ENCODE measurements at regions not wholly inside any gene's neighbourhood (a gene's known extent, or its start where the extent isn't known, plus 50 kb on each side); places are given as distances from the start of the nearest gene placed in this dataset.

GRCh38 chr5:120255214-120255613, 208.9 kb upstream of the PRR16 start:
- Histone ChIP-seq H2AFZ (ENCODE audit: low read length) (no peak overlapping the region), H3K9me3 (ENCODE audit: control insufficient read depth, insufficient read depth, low read depth, low read length) (no peaks in the 10 kb centered on the region), H3K4me1 (ENCODE audit: control insufficient read depth, extremely low read depth, insufficient read depth, low read length) (no peaks in the 10 kb centered on the region), H3K27me3 (ENCODE audit: control insufficient read depth, insufficient read depth, low read length) (no peaks in the 10 kb centered on the region), H3K9ac (ENCODE audit: insufficient read depth, low read length) (no peak overlapping the region), H3K36me3 (ENCODE audit: control insufficient read depth, insufficient read depth, low read length) (no peaks in the 10 kb centered on the region), H3K79me2 (ENCODE audit: control insufficient read depth, insufficient read depth, low read length) (no peaks in the 10 kb centered on the region), H3K4me2 (ENCODE audit: extremely low read depth, insufficient read depth, low read length) (no peak overlapping the region), H3K4me3 (replicated peaks in 1 of 4; ENCODE audit: control extremely low read depth in 1 of 4, insufficient read depth in 1 of 4, low read depth in 3 of 4, low read length in 4 of 4) (no peak overlapping the region), H4K20me1 (ENCODE audit: control insufficient read depth, extremely low read depth, insufficient read depth, low read length) (no peaks in the 10 kb centered on the region), H3K27ac (ENCODE audit: insufficient read depth, low read length) (no peak overlapping the region)
- TF ChIP-seq, protein P1, sequence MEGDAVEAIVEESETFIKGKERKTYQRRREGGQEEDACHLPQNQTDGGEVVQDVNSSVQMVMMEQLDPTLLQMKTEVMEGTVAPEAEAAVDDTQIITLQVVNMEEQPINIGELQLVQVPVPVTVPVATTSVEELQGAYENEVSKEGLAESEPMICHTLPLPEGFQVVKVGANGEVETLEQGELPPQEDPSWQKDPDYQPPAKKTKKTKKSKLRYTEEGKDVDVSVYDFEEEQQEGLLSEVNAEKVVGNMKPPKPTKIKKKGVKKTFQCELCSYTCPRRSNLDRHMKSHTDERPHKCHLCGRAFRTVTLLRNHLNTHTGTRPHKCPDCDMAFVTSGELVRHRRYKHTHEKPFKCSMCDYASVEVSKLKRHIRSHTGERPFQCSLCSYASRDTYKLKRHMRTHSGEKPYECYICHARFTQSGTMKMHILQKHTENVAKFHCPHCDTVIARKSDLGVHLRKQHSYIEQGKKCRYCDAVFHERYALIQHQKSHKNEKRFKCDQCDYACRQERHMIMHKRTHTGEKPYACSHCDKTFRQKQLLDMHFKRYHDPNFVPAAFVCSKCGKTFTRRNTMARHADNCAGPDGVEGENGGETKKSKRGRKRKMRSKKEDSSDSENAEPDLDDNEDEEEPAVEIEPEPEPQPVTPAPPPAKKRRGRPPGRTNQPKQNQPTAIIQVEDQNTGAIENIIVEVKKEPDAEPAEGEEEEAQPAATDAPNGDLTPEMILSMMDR (conservative IDR thresholded peaks at IDR 0.05 in 1 of 2, IDR thresholded peaks at IDR 0.05 in 1 of 2; ENCODE audit: low read depth in 1 of 2, low read length in 2 of 2) = no peak
- peak in 1 of 2 donors; percentile 2 for DNase-seq (ENCODE audit: low read depth in 2 of 2)

DNA sequence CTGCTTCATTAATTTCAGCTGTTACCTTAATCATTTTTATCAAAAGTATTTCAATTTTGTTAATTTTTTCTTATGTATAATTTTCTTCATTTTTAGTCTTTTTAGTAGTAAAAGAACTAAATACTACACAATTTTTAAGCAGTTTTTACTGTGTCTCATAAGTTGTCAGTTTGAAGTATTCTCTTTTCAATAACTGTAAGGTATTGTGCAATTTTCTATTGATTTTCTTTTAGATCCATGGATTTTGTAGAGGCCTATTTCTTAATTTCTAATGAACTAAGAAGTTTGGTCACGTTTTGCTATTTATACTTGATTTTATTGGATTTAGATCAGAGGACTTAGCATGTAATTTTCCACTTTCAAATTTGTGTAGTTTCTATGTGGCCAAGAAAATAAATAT, 207.7 kb upstream of the PRR16 start:
- no peak for TF ChIP-seq EZH2 (IDR thresholded peaks at IDR 0.05; ENCODE audit: low read length, missing control alignments)
- TF ChIP-seq, protein P1 (conservative IDR thresholded peaks at IDR 0.05 in 1 of 2, IDR thresholded peaks at IDR 0.05 in 1 of 2; ENCODE audit: low read depth in 1 of 2, low read length in 2 of 2) = no peak
- no peaks in the 10 kb centered on the region for H3K79me2 ChIP-seq (ENCODE audit: control insufficient read depth, insufficient read depth, low read length)
- H3K27ac ChIP-seq (ENCODE audit: insufficient read depth, low read length) = no peak overlapping the region
- no peaks in the 10 kb centered on the region for H4K20me1 ChIP-seq (ENCODE audit: control insufficient read depth, extremely low read depth, insufficient read depth, low read length)
- DNase-seq (ENCODE audit: low read depth in 2 of 2) = no peak
- H3K27me3 ChIP-seq (ENCODE audit: control insufficient read depth, insufficient read depth, low read length) = no peaks in the 10 kb centered on the region
- H3K4me3 ChIP-seq (replicated peaks in 1 of 4; ENCODE audit: control extremely low read depth in 1 of 4, insufficient read depth in 1 of 4, low read depth in 3 of 4, low read length in 4 of 4) = no peak overlapping the region
- no peaks in the 10 kb centered on the region for H3K36me3 ChIP-seq (ENCODE audit: control insufficient read depth, insufficient read depth, low read length)
- H2AFZ ChIP-seq (ENCODE audit: low read length) = no peak overlapping the region
- H3K9me3 ChIP-seq (ENCODE audit: control insufficient read depth, insufficient read depth, low read depth, low read length) = no peaks in the 10 kb centered on the region
- H3K4me2 ChIP-seq (ENCODE audit: extremely low read depth, insufficient read depth, low read length) = no peak overlapping the region
- H3K9ac ChIP-seq (ENCODE audit: insufficient read depth, low read length) = no peak overlapping the region
- H3K4me1 ChIP-seq (ENCODE audit: control insufficient read depth, extremely low read depth, insufficient read depth, low read length) = no peaks in the 10 kb centered on the region

DNA sequence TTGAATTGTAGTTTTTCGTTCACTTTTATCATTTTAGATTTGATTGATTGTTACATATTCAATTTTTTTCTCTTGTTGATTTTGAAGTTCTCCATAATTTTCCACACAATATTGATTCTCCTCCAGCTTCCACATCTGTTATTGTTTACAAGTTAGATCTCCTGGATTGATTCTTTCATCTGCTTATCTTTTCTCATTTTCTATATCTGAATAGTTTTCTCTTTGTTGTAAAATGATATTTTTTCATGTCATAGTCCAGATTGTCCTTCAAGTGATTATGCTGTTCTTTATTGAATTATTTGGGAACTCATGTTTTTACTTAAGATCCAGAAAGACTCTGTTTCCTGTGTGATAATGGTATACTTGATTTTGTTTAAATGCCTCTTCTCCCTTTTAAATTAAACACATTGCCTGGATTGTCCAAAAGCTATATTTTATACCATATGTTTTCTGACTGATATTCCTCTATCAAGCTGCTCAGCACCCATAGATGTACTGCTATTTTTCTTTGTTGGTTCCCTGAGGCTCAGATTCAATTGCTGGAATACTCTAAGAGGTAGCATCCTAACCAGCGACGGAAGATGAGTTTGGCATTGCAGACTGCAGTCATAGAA, 206.6 kb upstream of the PRR16 start:
- Histone ChIP-seq H4K20me1 (ENCODE audit: control insufficient read depth, extremely low read depth, insufficient read depth, low read length) (no peaks in the 10 kb centered on the region), H3K27ac (ENCODE audit: insufficient read depth, low read length) (no peak overlapping the region), H3K79me2 (ENCODE audit: control insufficient read depth, insufficient read depth, low read length) (no peaks in the 10 kb centered on the region), H3K4me2 (ENCODE audit: extremely low read depth, insufficient read depth, low read length) (no peak overlapping the region), H3K9ac (ENCODE audit: insufficient read depth, low read length) (no peak overlapping the region), H3K27me3 (ENCODE audit: control insufficient read depth, insufficient read depth, low read length) (no peaks in the 10 kb centered on the region), H3K9me3 (ENCODE audit: control insufficient read depth, insufficient read depth, low read depth, low read length) (no peaks in the 10 kb centered on the region), H3K4me1 (ENCODE audit: control insufficient read depth, extremely low read depth, insufficient read depth, low read length) (no peaks in the 10 kb centered on the region), H3K4me3 (replicated peaks in 1 of 4; ENCODE audit: control extremely low read depth in 1 of 4, insufficient read depth in 1 of 4, low read depth in 3 of 4, low read length in 4 of 4) (no peak overlapping the region), H2AFZ (ENCODE audit: low read length) (peak overlapping the region; percentile 58), H3K36me3 (ENCODE audit: control insufficient read depth, insufficient read depth, low read length) (no peaks in the 10 kb centered on the region)
- no peak for TF ChIP-seq EZH2 (IDR thresholded peaks at IDR 0.05; ENCODE audit: low read length, missing control alignments)
- TF ChIP-seq, protein P1 (conservative IDR thresholded peaks at IDR 0.05 in 1 of 2, IDR thresholded peaks at IDR 0.05 in 1 of 2; ENCODE audit: low read depth in 1 of 2, low read length in 2 of 2) = no peak
- DNase-seq (ENCODE audit: low read depth in 2 of 2) = no peak
